ENCODE measurements at regions not wholly inside any gene's neighbourhood (a gene's known extent, or its start where the extent isn't known, plus 50 kb on each side); places are given as distances from the start of the nearest gene placed in this dataset.

DNA sequence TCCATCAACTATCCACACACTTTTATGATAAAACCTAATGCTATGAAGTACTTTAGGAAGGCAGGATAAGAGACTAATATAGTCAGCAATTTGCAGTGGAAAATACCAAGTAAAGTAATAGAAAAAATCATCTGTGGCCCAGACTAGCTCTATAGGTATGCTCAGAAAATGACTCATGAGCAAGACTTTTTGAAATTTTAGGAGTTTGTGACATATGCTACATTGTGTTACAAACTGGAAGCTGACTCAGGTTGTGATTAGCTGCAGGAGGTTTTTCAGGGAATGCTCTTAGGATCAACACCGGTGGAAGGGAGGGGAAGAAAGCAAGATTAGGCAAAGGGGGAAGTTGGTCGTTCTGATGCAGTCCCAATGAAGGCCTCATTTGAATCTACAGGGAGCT lies 56.1 kb downstream of the FEZF1 start:
- DNase-seq (ENCODE audit: low read depth, low spot score): no peak

DNA sequence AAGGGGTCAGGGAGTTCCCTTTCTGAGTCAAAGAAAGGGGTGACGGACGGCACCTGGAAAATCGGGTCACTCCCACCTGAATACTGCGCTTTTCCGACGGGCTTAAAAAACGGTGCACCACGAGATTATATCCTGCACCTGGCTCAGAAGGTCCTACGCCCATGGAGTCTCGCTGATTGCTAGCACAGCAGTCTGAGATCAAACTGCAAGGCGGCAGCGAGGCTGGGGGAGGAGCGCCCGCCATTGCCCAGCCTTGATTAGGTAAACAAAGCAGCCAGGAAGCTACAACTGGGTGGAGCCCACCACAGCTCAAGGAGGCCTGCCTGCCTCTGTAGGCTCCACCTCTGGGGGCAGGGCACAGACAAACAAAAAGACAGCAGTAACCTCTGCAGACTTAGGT lies 65.8 kb downstream of the FEZF1 start:
- peak; percentile 49 for DNase-seq (ENCODE audit: low read depth, low spot score)

DNA sequence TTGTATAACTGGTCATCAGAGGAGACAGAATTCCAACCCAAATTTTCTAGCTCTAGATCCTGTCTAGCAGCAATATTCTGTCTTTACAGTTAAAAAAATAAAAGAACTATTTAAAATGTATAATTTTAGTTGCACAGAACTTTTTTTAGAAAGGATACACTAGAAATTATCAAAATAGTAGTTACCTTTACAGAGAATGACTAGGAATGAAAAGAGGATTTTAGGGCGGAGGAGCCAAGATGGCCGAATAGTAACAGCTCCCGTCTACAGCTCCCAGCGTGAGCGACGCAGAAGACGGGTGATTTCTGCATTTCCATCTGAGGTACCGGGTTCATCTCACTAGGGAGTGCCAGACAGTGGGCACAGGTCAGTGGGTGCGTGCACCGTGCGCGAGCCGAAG lies 66.3 kb downstream of the FEZF1 start:
- DNase-seq (ENCODE audit: low read depth, low spot score): peak; percentile 23

DNA sequence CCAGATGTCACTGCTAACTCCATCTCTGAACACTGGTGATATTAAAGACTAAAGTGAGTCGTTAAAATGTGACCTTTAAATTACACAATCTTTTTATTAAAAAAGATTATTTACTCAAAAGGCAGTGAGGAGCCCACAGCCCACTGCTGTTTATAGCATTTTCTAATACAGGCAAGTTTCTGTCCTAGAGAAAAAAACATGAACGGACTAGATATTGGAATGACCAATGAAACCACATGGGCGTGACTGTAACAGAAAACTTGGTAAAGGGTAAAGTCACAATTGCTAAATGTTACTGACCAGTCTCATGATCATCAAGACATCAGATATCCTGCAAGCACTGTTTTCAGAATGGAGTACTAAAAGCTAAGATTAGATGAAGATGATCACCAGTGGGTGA lies 78.7 kb downstream of the FEZF1 start:
- no peak for DNase-seq (ENCODE audit: low read depth, low spot score)

DNA sequence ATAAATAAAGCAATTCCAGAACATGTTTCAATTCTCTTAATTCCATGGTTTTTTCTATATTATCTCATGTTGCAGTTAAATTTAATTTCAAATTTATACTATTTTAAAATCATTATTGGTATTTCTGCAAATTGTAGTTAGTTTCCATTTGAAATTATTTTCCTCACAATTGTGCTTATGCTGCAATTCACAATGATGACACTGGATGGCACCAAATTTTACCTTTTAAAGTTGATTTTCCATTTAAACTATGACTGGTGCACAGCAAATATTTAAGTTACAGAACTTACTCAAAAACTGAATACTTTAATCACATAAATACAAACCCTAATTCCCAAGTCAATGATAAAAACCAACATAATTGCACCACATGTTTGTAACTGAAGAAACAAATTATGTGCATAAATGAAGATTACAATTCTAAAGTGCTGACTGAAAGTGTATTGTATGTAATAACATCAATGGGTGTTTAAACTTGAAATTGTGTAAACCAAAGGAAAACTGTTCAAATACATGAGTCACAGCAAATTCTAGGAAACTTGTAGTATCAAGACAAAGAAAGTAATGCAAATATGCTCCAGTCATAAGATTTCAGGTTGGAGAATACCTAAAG lies 75.3 kb upstream of the AASS start:
- no peak for DNase-seq (ENCODE audit: low read depth, low spot score)

DNA sequence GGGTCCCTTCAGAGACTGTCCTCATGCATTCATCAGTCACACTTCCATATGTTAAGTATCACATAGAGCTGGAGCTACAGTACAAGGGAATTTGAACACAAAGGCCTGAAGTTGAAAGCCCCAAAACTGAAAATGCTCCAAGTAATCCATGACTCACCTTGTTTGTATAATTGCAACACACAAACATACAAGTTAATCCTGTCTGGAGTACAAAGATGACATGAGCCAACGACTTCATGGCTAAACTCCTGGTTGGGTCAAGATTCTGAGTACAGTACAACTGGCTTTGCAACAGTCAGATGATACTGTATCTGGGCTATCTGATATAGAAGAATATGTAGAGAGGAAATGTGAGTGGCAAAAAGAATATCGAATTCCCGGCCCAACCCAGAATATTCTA lies 73.1 kb upstream of the AASS start:
- DNase-seq (ENCODE audit: low read depth, low spot score): no peak

DNA sequence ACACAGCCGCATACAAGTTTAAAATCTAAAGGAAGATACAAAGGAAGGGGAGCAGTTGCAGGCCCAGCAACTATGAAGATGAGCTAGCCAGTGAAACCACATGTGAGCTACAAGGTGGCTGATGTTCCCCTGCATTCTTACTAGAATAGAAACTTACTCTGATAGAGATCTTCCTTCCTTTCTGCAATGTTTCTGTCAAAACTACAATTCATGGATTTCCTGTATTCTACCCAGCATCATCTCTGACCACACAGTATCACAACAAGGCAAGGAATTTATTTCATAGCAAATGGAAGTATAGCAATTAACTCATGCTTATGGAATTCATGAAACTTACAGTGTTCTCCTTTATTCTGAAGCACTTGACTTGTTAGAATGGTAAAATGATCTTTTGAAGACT lies 68.7 kb upstream of the AASS start:
- no peak for DNase-seq (ENCODE audit: low read depth, low spot score)

DNA sequence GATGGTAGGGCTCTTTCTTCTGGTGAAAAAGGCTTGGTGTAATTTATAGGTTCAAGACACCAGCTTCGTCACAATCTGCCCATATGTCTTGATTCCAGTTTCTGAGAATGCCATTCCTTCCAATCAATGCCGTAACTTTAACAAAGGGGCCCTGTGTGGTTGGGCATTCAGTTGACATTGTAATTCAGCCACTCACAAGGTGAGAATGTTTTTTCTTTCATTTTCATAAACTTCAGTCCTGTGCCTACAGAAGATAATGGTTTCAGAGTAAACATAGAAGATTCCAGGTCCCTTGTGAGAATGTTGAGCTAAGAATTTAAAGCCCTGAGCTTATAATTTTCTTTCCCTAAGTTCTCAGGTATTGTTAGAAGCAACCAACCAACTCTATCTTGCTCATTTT lies 67.3 kb upstream of the AASS start:
- no peak for DNase-seq (ENCODE audit: low read depth, low spot score)

DNA sequence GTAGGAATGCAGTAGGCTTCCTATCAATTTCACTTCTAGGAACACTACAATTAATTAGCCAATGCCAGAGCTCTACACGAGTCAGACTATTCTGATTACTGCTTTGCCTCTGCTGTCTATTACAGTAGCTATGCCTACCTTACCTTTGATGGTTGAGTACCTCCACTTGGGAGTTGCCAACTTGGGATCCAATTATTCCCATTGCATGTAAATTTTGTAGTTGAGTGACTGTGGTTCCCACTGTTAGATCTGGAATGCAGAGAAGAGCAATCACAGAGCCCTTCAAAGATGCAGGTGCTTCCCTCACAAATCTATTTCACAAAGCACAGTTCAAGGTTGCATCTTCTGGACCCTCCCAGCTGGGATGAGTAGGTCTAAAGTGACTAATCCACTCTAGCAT lies 62.9 kb upstream of the AASS start:
- no peak for DNase-seq (ENCODE audit: low read depth, low spot score)

DNA sequence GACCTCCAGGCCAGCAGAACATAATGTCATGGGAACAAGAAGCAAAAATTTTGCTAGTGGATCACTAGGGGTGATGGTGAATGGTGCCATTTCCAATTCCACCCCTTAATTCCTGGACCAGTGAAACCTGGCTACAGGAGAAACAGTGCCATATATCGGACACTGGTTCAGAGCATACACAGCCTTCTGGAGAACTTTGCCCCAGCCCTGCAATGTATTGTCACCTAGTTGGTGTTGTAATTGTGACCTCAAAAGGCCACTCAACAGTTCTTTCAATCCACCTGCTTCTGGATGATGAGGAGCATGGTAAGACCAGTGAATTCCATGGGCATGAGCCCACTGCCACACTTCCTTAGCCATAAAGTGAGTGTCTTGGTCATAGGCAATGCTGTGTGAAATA lies 59.8 kb upstream of the AASS start:
- DNase-seq (ENCODE audit: low read depth, low spot score): no peak

DNA sequence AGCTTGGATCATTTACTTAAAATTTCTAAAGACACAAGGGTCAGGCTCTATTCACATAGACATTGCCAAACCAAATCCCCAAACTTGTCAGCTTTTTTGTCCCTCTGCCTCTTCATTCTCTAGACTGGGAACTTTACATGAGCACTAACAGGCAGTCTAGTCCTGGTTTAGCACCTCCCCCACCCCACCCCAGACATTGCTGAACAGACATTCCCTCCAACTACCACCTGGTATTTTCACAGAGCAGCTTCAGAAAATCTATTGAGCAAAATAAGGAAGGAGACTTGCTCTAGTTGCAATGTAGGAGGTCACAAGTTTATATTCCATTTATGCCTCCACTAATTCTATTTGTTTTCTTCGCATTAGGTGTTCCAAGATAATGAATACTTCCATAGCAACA lies 56.8 kb upstream of the AASS start:
- DNase-seq (ENCODE audit: low read depth, low spot score): no peak

DNA sequence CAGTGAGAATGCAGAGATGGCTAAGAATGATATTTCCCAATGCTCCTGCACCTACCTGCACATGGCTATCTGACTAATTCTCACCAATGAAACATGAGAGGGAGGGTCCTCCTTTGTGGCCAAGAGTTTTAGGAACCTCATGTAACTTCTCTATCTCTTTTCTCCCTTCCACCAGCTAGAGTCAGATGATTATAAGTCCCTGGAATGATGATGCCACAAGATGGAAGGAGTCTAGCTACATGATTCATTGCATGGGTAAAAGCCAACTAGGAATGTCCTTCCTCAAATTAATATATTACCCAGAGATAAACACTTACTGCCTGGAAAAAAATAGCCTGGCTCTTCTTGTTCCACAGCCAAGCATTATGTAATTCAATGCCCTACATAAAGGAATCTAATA lies 55.1 kb upstream of the AASS start:
- DNase-seq (ENCODE audit: low read depth, low spot score): no peak

DNA sequence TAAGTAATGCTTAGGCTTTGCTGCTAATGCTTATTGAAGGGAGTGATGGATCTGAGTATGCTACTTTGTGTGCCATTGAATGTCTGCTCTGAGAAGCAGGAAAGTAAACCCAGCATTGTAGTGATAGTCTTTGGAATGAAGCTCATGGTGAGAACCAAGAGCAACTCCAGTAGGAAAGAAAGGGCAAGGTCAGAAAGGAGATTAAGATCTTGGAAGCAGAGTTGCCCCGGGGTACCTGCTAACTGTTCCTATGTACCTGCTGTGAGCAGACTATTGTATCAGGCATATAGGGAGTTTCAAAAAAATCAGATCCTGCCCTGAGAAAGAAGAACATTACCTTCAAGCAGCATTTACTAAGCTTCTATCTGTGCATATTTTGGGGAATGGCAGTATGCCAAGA lies 54.5 kb upstream of the AASS start:
- peak; percentile 14 for DNase-seq (ENCODE audit: low read depth, low spot score)
